ENCODE measurements at regions not wholly inside any gene's neighbourhood (a gene's known extent, or its start where the extent isn't known, plus 50 kb on each side); places are given as distances from the start of the nearest gene placed in this dataset.

- TF ChIP-seq, protein P1, sequence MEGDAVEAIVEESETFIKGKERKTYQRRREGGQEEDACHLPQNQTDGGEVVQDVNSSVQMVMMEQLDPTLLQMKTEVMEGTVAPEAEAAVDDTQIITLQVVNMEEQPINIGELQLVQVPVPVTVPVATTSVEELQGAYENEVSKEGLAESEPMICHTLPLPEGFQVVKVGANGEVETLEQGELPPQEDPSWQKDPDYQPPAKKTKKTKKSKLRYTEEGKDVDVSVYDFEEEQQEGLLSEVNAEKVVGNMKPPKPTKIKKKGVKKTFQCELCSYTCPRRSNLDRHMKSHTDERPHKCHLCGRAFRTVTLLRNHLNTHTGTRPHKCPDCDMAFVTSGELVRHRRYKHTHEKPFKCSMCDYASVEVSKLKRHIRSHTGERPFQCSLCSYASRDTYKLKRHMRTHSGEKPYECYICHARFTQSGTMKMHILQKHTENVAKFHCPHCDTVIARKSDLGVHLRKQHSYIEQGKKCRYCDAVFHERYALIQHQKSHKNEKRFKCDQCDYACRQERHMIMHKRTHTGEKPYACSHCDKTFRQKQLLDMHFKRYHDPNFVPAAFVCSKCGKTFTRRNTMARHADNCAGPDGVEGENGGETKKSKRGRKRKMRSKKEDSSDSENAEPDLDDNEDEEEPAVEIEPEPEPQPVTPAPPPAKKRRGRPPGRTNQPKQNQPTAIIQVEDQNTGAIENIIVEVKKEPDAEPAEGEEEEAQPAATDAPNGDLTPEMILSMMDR (IDR thresholded peaks at IDR 0.05) = no peak
- no peak for TF ChIP-seq POLR2A (IDR thresholded peaks at IDR 0.05)
Measured at GRCh38 chr12:86597431-86597830, 341.2 kb upstream of the MGAT4C start.
